Stomach smooth muscle (tissue), 2 donors: ENCODE measurements at regions not wholly inside any gene's neighbourhood (a gene's known extent, or its start where the extent isn't known, plus 50 kb on each side); places are given as distances from the start of the nearest gene placed in this dataset.

Source experiments
- H3K27ac ChIP-seq: one replicate; pipeline ENCODE4 v1.7.0; 2013; ENCODE audit warnings: mild to moderate bottlenecking, low read length, inconsistent platforms
- H3K27me3 ChIP-seq, 2 donors: one replicate each; pipeline ENCODE4 v1.7.0; 2013; ENCODE audit warnings: low read length in 2 of 2; ENCODE audit not compliant: insufficient read depth in 2 of 2, control insufficient read depth in 1 of 2
- H3K36me3 ChIP-seq, 2 donors: one replicate each; pipeline ENCODE4 v1.7.0; 2013; ENCODE audit warnings: low read length in 2 of 2; ENCODE audit not compliant: control insufficient read depth in 2 of 2, insufficient read depth in 2 of 2
- H3K4me1 ChIP-seq: one replicate; pipeline ENCODE4 v1.7.0; 2013; ENCODE audit warnings: low read length; ENCODE audit not compliant: control insufficient read depth, insufficient read depth
- H3K4me3 ChIP-seq, 2 donors: one replicate each; pipeline ENCODE4 v1.7.0; 2013; ENCODE audit warnings: low read length in 2 of 2
- H3K9ac ChIP-seq, 2 donors: one replicate each; pipeline ENCODE4 v1.7.0; 2013; ENCODE audit warnings: low read length in 2 of 2, mild to moderate bottlenecking in 1 of 2
- H3K9me3 ChIP-seq, 2 donors: one replicate each; pipeline ENCODE4 v1.7.0; 2013; ENCODE audit warnings: low read length in 2 of 2; ENCODE audit not compliant: control insufficient read depth in 2 of 2
- donor health status: healthy.
- donor health status: Pancreatic carcinoma.

DNA sequence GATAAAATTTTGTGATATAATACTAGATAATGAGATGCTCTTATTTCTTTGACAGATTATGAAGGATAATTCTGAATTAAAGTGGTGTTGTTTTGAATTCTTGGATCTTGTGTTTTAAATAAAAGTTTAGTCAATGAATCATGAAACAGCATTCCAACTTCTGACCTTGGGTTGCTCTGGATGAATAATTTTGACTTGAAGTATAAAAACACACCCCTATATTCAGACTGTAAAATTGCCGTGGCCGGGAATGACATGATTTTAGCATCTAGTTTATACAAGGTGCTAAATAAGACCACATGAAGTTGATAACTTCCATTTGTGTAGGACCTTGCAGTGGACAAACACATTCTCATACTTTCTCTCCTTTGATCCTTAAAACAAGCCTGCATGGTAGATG, 67.2 kb upstream of the DAP start:
- H3K27ac ChIP-seq: no peak overlapping the region
- no peak overlapping the region for H3K9ac ChIP-seq
- no peaks in the 10 kb centered on the region for H3K4me1 ChIP-seq
- H3K4me3 ChIP-seq: no peak overlapping the region
- no peaks in the 10 kb centered on the region for H3K36me3 ChIP-seq
- no peaks in the 10 kb centered on the region for H3K9me3 ChIP-seq
- peaks cover 0 to 5% of the 10 kb centered on the region in 2 donors for H3K27me3 ChIP-seq

GRCh38 chr5:10827571-10827970, 66.5 kb upstream of the DAP start:
- H3K36me3 ChIP-seq: no peaks in the 10 kb centered on the region
- no peaks in the 10 kb centered on the region for H3K4me1 ChIP-seq
- no peak overlapping the region for H3K27ac ChIP-seq
- no peaks in the 10 kb centered on the region for H3K9me3 ChIP-seq
- no peak overlapping the region for H3K4me3 ChIP-seq
- peaks cover 0 to 7% of the 10 kb centered on the region in 2 donors for H3K27me3 ChIP-seq
- no peak overlapping the region for H3K9ac ChIP-seq

GRCh38 chr5:10826971-10827370, 65.9 kb upstream of the DAP start:
- Histone ChIP-seq H3K9me3 (no peaks in the 10 kb centered on the region), H3K9ac (no peak overlapping the region), H3K4me3 (no peak overlapping the region), H3K27me3 (peaks cover 0 to 7% of the 10 kb centered on the region in 2 donors), H3K36me3 (no peaks in the 10 kb centered on the region), H3K4me1 (no peaks in the 10 kb centered on the region), H3K27ac (no peak overlapping the region)

DNA sequence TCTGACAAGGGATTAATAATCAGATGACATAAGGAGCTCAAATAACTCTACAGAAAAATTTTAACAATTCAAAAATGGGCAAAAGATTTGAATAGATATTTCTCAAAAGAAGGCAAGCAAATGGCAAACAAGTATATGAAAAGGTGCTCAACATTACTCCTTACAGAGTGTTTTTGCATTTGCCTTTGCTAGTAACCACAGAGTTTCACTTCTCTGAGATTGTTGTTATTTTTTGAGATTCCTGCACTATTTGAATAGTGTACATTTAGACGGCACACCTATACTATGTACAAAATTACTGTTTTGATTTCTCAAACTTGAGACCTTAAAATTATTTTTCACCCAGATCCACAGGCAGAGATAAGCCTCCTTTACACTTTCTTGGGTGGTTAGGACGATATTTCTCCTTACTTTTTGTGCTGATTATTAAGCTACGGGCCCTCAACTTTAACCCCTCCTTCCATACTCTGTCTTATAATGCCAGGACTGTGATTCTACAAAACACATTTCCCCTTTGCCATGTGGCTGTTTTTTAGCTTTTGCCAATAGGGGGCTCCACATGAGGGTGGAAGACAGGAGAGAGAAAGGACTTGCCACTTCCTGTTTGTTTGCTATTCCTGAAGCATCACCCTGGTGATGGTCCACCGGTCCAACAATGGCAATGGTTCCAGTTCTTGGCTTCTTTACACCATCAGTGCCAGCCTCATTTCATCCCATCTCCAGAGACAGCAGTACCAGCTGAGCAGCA, 65.0 kb upstream of the DAP start:
- H3K4me3 ChIP-seq: no peak overlapping the region
- H3K9me3 ChIP-seq: no peaks in the 10 kb centered on the region
- no peak overlapping the region for H3K27ac ChIP-seq
- no peaks in the 10 kb centered on the region for H3K4me1 ChIP-seq
- no peaks in the 10 kb centered on the region for H3K36me3 ChIP-seq
- H3K27me3 ChIP-seq: peaks cover 0 to 7% of the 10 kb centered on the region in 2 donors
- H3K9ac ChIP-seq: no peak overlapping the region

- no peaks in the 10 kb centered on the region for H3K36me3 ChIP-seq
- H3K9ac ChIP-seq: no peak overlapping the region
- no peaks in the 10 kb centered on the region for H3K9me3 ChIP-seq
- no peak overlapping the region for H3K4me3 ChIP-seq
- H3K27me3 ChIP-seq: peaks cover 0 to 3% of the 10 kb centered on the region in 2 donors
- H3K4me1 ChIP-seq: no peaks in the 10 kb centered on the region
- H3K27ac ChIP-seq: no peak overlapping the region
These were observed 51.2 kb upstream of the DAP start for GRCh38 chr5:10812218-10812617.
